Astrocyte (in vitro differentiated cells and primary cell): ENCODE measurements at regions not wholly inside any gene's neighbourhood (a gene's known extent, or its start where the extent isn't known, plus 50 kb on each side); places are given as distances from the start of the nearest gene placed in this dataset.

Source experiments
- CTCF ChIP-seq: IDR thresholded peaks from 2 replicates; pipeline ENCODE4 v1.5.1; 2011; ENCODE audit warnings: low read depth, mild to moderate bottlenecking, inconsistent platforms, low read length, moderate library complexity; ENCODE audit not compliant: insufficient read depth
- EZH2 ChIP-seq: IDR thresholded peaks from 2 replicates; pipeline ENCODE4 v1.6.1; 2012; ENCODE audit warnings: mild to moderate bottlenecking, low read length, inconsistent platforms; ENCODE audit not compliant: insufficient read depth

- TF ChIP-seq CTCF (no peak), EZH2 (no peak)
These were observed 796.3 kb upstream of the SLC10A2 start for GRCh38 chr13:103862525-103862924.
